DMS 273 (cell line): ENCODE measurements at regions not wholly inside any gene's neighbourhood (a gene's known extent, or its start where the extent isn't known, plus 50 kb on each side); places are given as distances from the start of the nearest gene placed in this dataset.

Experiments
- DNase-seq: peaks from one replicate; lab custom pipeline; 2025; ENCODE audit not compliant: unreplicated experiment; lab: John Stamatoyannopoulos, UW

DNA sequence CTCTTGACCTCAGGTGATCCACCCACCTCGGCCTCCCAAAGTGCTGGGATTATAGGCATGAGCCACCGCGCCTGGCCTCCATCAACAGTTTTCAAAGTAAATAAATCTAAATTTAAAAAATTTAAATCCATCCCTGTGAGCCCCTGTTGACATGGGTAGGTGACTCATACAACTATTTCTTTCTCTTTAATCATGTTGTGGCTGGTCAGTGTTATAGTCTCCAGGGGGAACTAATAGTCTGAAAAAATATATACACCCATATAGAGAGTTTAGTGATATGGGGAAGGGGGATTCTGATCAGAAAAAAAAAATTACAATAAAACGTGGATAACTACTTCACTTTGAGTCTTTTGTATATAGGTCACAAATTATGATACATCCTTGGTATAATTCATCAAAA is 159.2 kb downstream of the ZNF608 start:
- no peak for DNase-seq

DNA sequence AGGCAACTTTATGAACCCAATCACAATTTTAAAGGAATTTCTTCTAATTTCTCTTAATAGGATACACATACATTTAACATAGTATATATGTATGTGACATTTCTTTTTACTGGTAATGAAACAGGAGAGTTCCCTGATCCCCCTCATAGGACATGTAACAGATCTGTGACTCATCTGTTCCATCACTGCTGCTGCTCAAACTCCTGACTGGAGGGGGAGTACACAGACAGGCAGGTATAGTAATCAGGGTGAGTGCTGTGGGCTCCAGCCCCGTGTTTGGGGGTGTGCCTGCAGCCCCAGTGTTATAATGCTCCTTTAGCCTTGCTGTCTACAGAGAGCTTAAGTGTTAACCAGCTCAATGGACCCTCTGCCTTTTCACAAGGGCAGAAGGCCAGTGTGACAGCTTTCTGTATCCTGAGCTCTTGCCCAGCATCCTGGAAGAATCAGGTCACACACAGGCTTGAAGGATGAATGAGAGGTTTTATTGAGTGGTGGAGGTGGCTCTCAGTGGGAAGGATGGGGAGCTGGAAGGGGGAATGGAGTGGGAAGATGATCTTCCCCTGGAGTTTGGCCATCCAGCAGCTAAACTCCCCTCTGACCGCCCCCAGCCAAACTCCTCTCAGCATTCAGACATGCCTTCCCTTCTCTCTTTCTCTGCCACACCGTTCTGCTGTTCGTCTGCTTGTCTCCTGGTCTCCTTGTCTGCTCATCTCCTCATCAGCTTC is 161.3 kb downstream of the ZNF608 start:
- no peak for DNase-seq

DNA sequence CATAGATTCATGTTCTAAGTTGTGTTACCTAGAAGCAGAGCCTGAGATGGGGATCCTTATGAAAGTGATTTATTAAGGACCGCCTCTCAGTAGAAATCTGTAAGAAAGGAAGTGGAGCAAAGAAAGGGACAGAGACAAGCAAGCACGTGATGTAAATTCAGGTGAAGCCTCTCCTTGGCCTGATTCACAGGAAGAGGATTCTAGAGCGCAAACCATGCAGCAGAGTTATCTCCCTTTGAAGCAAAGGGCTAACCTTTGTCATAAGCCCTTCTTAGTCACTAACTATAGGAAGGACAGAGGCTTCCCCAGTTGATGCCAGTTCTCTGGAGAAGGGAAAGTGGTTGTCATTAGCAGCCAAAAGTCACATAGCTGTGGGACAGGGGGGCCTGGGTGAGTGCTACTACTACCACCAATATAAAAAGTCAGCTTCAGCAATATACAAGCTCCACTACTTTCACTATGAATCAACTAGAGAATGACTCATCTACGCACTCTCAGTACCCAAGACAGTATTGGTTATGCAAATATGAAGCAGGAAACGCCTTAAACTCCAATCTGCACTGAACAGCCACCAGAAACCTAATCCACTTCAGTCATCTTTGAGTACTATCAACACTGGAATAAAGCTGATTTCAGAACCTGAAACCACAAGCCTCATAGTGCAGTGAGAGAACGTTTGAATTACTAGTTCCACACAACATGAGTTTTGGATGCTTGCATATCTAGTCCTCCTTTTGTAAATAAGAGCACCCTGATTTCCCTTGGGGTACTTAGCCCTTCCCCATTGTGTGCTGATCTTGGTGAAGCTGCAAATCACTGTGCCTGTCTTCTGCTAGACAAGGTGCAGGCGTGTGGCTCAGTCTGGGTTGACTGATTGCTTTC is 162.7 kb downstream of the ZNF608 start:
- DNase-seq = peak; percentile 28

DNA sequence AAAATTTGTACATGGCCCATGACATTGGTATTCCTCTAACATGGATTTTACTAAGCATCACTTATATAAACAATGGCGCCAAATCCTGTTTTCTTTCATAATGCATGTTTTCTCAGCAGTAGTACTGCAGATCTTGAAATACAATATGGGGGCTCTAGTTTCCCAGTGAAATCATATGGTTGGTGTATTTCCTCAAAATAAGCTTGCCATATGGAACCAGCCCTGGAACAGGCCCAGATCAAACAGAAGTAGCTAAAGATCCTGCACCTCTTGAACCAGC is 163.9 kb downstream of the ZNF608 start:
- peak; percentile 88 for DNase-seq

DNA sequence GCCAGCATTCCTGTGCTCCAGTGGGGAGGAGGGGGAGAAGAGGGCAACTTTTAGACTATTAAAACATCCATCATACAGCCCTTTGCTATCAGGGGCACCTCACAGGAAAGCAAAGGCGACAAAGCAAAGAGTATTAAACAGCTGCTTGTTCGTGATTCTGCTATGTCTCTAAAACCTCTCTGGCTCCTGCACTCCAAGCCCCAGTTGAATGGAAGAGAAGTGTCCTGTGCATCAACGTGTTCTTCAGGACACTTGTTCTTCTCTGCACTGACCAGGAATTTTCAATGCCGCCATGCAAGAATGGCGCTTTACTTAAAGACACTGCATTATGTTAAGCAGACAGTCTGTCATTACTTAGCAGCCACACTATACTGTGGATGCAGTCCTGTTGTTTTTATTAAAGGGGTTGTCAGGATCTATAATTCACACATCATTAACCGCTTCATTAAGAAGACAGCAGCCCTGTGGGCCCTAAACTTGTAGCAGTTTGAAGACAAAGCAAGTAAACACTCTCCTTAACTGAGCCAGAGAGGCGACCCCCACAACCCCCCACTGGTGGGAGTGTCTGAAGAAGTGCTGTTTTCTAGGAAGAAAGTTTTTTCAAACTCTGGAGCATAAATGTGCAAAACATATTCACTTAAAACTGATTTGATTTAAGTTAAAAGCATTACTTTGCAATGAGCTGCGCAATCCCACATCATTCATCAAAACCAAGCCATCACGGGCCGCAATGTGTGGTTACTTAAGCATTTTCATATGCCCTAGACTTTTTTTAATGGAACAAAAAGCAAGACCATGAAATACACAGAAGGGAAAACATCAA is 164.5 kb downstream of the ZNF608 start:
- DNase-seq = peak; percentile 41

DNA sequence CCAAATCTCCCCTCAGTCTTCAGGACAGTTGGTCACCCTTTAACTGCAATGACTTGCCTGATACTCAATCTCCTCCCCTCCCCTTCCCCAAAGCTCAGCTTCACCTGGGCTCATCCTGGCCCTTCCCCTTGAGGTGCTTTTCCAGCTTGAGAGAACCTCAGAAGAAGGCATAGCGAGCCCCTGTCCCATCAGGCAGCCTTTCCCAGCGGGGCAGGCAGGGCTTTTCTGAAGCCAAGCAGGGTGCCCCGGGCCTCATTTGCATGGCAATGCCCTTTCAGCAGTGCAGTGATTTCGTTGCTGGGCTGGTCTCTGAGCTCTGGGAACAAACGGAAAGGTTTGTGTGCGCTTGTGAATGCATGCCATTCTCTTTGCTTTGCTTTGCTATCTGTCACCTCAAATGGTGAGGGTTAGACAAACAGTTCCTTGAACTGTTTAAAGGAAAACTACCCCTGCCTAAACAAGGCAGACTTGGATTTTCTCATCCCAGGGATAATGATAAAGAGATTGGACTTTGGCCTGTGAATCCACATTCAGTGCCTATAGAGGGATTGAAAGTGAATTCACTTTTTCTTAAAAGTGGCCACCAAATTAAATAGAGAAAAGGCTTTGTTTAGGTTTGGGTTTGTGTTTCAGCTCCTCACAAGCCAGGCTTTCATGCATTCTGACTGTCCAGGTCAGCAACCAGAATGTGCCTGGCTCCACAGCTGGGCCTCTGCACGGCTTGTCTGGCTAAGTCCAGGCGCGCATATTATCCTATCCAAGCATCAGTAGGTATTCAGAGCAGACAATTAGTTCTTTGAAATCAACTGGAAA is 165.3 kb downstream of the ZNF608 start:
- peak; percentile 22 for DNase-seq

DNA sequence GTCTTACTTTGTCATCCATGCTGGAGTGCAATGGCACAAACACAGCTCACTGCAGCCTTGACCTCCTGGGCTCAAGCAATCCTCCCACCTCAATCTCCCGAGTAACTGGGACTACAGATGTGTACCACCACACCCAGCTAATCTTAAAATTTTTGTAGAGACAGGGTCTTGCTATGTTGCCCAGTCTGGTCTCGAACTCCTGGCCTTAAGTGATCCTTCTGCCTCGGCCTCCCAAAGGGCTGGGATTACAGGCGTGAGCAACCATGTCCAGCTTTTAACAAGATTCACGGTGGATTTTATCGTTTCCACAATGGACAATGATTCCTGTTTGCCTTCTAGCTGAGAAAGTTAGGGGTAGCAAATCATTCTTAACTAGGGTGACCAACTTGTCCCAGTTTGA is 165.9 kb downstream of the ZNF608 start:
- DNase-seq = no peak

DNA sequence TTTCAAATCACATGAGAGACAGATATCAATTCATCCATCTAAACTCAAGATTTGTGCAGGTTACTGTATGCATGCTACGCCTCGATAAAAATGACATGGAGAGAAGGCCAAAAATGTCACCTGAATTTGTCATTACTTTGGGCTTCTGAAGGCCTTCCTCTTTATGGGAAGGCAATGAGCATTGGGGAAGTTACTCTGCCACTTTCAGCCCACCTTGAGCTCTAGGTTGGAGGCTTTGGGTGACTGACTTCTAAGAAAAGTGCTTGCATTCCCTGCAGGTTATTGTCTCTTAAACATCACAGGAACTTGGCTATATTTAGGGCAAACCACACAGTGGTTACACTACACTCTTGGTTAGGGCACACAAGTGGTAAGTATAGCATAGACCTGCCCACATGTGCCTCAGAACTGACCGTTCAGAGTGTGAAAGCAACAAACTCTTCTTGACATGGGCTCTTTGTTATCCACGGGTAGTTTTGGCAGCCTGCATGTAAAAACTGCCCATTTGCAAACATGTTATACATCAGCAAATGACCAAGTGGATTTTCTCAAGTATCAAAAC is 169.5 kb downstream of the ZNF608 start:
- no peak for DNase-seq

DNA sequence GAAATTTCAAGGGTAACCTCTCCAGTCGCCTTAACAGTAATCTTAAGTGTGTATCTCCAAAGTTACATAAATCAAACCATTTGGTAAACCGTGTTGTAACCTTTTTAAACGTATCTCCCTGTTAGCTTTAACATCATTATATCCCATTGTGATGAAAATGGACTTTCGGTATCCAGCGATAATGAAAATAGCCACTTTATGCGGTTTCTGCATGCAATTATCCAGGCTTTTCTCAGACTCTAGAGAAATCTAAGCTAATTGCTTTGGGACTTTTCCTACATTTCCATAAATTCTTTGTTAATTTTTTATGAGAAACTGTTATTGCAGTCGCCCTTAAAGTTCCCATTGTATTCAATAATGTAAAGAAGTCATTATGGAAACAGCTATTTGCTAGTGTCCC is 170.7 kb downstream of the ZNF608 start:
- no peak for DNase-seq

DNA sequence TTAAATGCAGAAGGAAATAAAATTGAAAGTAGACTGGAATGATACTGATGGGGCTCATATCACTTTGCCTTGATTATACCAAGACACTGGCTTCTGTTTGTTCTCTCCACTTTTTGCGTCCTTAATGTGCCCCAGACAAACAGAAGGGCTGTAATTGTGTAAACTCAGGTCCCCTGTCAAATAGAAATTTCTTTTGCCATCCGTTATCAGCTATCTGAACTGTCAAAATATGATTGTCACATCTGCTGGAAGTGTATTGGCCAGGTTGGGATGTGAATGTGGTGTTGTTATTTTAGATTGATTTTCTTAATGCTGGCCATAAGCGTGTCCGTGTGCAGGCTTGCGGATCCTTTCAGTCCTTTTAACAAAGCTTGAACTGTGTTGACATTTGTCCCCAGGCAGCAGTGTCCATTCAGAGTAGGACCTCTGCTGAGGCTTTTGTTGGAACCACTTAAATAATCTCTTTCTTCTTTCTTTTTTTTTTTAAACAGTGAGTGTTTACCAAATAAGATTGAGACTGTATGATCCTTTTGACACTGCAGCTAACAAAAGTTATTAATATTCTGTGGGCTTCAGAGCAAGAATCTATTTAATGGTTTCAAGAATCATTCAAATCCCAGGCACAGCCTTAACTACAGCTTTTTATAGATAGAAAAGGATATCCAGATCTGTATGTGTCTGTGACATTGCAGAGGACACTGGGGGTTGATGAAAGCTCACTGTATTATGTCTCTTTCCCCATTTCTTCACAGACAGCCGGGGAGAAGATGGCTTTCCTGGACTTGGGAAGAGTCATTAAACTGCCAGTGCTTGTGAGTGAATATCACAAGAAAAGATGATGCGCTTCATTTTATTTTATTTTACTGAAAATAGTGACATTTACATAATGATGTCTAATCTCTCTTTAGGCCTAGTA is 171.7 kb downstream of the ZNF608 start:
- no peak for DNase-seq

DNA sequence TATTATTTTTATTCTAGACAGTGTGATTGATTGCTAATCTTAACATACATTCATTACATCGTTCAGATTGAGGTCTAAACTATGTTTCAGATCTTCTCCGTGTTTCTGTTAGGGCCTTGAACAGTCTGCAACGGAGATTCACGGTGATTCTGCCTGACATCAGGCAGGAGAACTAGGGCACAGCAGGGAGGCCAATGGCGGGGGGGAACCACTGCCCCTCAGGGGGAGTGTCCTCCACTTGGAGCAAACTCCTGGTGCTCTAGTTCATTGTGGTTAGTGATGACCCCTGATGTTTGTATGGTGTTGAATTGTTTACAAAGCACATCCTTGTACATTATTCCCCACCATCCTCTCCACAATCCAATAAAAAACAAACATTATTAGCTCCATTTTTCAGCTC is 173.5 kb downstream of the ZNF608 start:
- no peak for DNase-seq

DNA sequence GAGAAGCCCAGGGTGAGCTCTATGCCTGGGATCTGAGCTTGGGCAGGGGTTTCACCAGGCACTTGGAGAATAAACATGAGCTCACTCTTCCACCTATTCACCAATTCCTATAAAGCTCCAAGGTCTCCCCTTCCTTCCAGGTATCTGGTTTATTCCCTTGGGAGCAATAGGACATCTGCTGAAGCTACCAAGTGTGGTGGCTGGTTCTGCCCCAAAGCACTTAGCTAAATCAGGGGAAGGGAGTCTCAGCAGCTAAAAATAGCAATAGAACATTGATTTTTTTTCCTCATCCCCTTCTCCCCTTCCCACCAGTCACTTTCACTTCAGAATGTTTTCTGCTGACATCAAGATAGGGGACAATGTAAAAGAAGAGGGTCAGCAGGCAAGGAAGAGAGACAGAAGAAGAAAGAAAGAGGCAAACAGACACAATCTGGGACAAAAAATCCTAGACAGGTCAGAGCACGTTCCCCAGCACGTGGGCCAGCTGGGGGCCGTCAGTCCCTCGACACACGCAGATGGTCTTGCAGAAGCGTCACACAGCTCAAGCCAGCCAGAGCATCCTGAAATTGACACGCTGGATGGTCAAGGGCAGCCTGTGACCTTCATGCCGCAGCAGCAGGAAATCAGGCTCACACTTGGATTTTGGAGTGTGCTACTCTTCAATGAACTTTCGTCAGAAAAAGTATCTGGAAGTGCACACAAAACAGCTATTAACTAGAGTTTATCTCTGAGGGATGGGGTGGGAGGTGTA is 176.0 kb downstream of the ZNF608 start:
- DNase-seq = peak; percentile 64

DNA sequence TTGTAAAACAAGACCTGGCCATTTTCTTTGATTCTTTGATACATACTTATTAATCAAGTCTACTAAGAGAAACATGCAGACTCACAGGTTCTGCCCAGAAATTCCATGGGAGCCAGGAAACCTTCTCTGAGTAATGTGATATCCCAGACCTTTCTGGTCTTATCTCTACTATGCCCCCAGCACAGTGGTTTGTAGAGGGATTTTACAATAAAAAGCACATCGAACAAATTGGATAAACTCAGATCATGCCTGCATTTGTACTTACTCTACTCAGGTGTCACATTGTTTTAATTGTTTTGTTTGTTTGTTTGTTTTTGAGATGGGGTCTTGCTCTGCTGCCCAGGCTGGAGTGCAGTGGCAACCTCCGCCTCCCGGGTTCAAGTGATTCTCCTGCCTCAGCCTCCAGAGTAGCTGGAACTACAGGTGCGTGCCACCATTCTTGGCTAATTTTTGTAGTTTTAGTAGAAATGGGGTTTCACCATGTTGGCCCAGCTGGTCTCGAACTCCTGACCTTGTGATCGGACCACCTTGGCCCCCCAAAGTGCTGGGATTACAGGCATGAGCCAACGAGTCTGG is 179.5 kb downstream of the ZNF608 start:
- no peak for DNase-seq

DNA sequence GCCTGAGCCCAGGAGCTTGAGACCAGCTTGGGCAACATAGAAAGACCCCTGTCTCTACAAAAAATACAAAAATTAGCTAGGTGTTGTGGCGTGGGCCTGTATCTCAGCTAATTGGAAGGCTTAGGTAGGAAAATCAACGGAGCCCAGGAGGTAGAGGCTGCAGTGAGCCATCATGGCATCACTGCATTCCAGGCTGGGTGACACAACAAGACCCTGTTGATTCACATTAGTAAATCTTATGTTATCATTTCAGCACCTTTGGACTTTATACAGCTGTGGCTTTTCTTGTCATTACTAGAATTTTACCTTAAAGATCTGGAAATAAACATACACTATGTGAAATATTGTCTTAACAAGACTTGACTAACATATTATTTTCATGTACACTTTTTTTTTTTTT is 185.0 kb downstream of the ZNF608 start:
- no peak for DNase-seq

DNA sequence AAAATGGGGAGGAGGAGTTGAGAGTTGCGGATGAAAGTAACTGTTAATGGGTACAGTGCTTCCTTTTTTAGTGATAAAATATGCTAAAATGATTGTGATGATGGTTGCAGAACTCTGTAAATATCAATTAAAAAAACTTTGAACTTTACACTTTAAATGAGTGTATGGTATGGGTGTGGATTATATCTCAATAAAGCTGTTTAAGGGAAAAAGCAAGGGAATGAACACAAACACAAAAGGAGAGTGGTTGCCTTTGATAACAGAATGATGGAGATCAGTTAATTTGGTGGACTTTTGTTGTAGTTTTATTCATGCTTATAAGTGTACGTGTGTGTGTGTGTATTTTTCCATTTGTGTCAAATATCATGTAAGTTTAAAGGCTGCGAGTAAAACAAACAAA is 186.1 kb downstream of the ZNF608 start:
- no peak for DNase-seq

DNA sequence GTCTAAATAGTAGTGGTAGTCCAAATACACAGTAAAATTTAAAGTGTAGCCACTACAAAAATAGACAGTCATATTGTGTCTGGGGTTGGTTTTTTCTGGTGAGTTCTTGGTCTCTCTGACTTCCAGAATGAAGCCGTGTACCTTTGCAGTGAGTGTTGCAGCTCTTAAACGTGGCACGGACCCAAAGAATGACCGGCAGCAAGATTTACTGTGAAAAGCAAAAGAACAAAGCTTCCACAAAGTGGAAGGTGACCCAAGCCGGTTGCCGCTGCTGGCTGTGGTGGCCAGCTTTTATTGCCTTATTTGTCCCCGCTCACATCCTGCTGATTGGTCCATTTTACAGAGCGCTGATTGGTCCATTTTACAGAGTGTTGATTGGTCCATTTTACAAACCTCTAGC is 188.7 kb downstream of the ZNF608 start:
- DNase-seq = no peak

DNA sequence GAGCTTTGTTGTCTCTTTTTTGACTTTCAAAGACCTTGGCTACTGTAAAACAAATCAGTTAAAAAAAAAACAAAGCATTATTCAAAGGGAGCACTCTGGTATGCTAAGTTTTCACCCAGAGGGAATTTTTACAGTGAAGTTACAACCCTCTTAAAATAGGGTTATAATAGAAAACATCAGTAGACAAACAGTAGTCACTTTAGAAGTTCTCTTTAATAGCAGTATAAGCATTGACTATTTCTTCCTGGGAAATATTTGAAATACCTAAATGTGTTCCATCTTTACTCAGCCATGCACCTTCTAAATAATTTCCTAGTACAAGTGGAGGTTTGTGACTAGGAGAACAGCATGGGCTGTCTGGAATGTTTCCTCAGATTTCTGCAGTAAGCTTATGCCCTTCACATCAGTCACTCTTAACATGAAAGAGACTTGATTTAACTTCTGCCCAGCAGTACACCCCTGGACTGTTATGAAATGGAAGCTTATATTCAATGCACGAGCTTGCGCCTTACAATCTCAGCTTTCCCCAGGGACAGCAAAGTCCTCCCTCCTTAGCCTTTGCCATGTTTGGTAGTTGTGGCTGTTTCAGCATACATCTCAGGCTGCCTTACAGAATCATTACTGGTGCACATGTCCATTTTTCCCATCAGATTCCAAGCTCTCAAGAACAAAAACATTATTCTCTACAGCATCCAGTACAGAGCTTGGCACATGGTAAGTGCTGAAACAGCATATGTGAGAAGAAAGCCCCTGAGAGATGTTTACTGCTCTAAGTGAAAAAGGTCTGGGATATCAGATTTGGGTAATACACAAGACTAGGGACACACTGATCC is 191.5 kb downstream of the ZNF608 start:
- DNase-seq = peak; percentile 25

DNA sequence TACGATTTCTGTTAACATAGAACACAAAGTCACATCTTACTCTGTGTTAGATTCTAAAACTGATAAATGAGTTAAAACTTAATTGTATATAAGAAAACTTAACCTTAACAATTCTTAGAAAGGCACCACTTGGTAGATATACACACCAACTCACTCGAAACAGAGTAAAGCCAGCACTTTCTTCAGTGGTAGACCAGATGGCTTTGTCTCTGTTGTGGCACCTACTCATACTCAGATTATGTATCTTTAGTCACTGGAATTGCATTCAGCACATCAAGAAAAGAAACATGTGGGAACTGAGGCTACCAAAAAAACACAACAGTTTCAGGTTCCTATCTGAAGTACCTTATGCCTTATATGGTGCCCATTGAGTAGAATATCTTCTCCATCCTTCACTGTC is 192.5 kb downstream of the ZNF608 start:
- peak; percentile 20 for DNase-seq
